ENCODE measurements at regions not wholly inside any gene's neighbourhood (a gene's known extent, or its start where the extent isn't known, plus 50 kb on each side); places are given as distances from the start of the nearest gene placed in this dataset.

- TF ChIP-seq CTCF (IDR thresholded peaks at IDR 0.05), result no peak
- TF ChIP-seq EP300 (IDR thresholded peaks at IDR 0.05), result no peak
- TF ChIP-seq POLR2A (IDR thresholded peaks at IDR 0.05), result no peak
- H3K4me1 ChIP-seq (ENCODE audit: insufficient read depth), result peaks cover 18% of the 10 kb centered on the region
- 25 to 40% (median 39%) methylated on average over 14 of the region's 14 CpGs for WGBS, 3 donors
- H3K4me3 ChIP-seq, result no peak overlapping the region
- intact Hi-C loops (cut with DNase I), result no loop called here
- no peaks in the 10 kb centered on the region for H3K27me3 ChIP-seq
- DNase-seq, result peak in 1 of 5 donors; percentile 59
- no peak overlapping the region for H3K27ac ChIP-seq
- no peaks in the 10 kb centered on the region for H3K9me3 ChIP-seq
- no peaks in the 10 kb centered on the region for H3K36me3 ChIP-seq
Measured at GRCh38 chr16:49019081-49019633, 262.5 kb downstream of the CBLN1 start.

- TF ChIP-seq EP300 (IDR thresholded peaks at IDR 0.05) (no peak), POLR2A (IDR thresholded peaks at IDR 0.05) (no peak), CTCF (IDR thresholded peaks at IDR 0.05) (no peak)
- H3K36me3 ChIP-seq, result no peaks in the 10 kb centered on the region
- H3K9me3 ChIP-seq, result no peaks in the 10 kb centered on the region
- no peak for DNase-seq
- H3K4me3 ChIP-seq, result no peak overlapping the region
- intact Hi-C loops (cut with DNase I), result no loop called here
- 81 to 86% (median 84%) methylated on average over 3 of the region's 3 CpGs for WGBS, 3 donors
- no peak overlapping the region for H3K27ac ChIP-seq
- no peaks in the 10 kb centered on the region for H3K27me3 ChIP-seq
- H3K4me1 ChIP-seq (ENCODE audit: insufficient read depth), result peaks cover 14% of the 10 kb centered on the region
Measured at GRCh38 chr16:49018259-49018931, 263.2 kb downstream of the CBLN1 start.

- 26 to 40% (median 32%) methylated on average over 2 of the region's 2 CpGs for WGBS, 3 donors
- no peak for TF ChIP-seq EP300 (IDR thresholded peaks at IDR 0.05)
- TF ChIP-seq POLR2A (IDR thresholded peaks at IDR 0.05), result no peak
- TF ChIP-seq CTCF (IDR thresholded peaks at IDR 0.05), result no peak
Measured at GRCh38 chr16:49017501-49017900, 264.1 kb downstream of the CBLN1 start.

GRCh38 chr16:49016461-49016860, 265.2 kb downstream of the CBLN1 start:
- Histone ChIP-seq H3K27ac (no peak overlapping the region), H3K27me3 (no peaks in the 10 kb centered on the region), H3K4me1 (ENCODE audit: insufficient read depth) (peaks cover 20% of the 10 kb centered on the region), H3K36me3 (no peaks in the 10 kb centered on the region), H3K9me3 (no peaks in the 10 kb centered on the region), H3K4me3 (no peak overlapping the region)
- intact Hi-C loops (cut with DNase I), result no loop called here
- WGBS, 3 donors, result 23 to 29% (median 28%) methylated on average over 8 of the region's 8 CpGs
- TF ChIP-seq POLR2A (IDR thresholded peaks at IDR 0.05), result no peak
- no peak for TF ChIP-seq EP300 (IDR thresholded peaks at IDR 0.05)
- TF ChIP-seq CTCF (IDR thresholded peaks at IDR 0.05), result no peak
- DNase-seq, result no peak

More at GRCh38 chr16:49017501-49017900, 264.1 kb downstream of the CBLN1 start:
- DNase-seq, result no peak
- H3K9me3 ChIP-seq, result no peaks in the 10 kb centered on the region
- H3K27ac ChIP-seq, result no peak overlapping the region
- intact Hi-C loops (cut with DNase I), result no loop called here
- peaks cover 18% of the 10 kb centered on the region for H3K4me1 ChIP-seq (ENCODE audit: insufficient read depth)
- no peak overlapping the region for H3K4me3 ChIP-seq
- no peaks in the 10 kb centered on the region for H3K27me3 ChIP-seq
- H3K36me3 ChIP-seq, result no peaks in the 10 kb centered on the region

All from ovary (tissue), 7 donors.